Central memory CD4-positive, alpha-beta T cell (primary cell): ENCODE measurements at regions not wholly inside any gene's neighbourhood (a gene's known extent, or its start where the extent isn't known, plus 50 kb on each side); places are given as distances from the start of the nearest gene placed in this dataset.
"Not testable (repeated sequence)": the region's sequence is repeated elsewhere in the genome, so short reads cannot be mapped to it uniquely, and the experiment has no call there.

Experiments used
- DNase-seq: peaks from one replicate; pipeline ENCODE4 v3.0.0; 2022

DNA sequence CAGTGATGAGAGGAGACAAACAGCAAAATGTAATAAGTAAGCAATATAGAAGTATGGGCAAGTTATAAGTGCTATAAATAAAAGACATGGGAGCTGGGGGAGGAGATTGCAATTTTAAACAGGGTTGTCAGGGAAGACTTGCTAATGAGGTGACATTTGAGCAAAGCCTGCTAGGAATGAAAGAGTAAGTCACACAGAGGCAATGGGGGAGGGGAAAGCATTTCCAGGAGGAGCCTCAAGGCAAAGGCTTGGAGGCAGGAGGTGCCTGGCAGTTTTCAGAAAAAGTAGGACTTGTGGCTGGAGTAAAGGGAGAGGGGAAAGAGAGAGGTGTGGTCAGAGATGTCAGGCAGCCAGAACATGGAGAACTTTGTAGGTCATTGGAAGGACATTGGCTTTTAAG is 124.4 kb upstream of the NMUR2 start:
- no peak for DNase-seq

- no peak for DNase-seq
Observed at GRCh38 chr5:152532714-152533113, 127.6 kb upstream of the NMUR2 start.

- DNase-seq, result no peak
Observed at GRCh38 chr5:152534641-152535040, 129.6 kb upstream of the NMUR2 start.

- no peak for DNase-seq
Observed at GRCh38 chr5:152542741-152543140, 137.7 kb upstream of the NMUR2 start.

GRCh38 chr5:152546493-152546892 is 141.4 kb upstream of the NMUR2 start:
- DNase-seq, result no peak

GRCh38 chr5:152547202-152547601 is 142.1 kb upstream of the NMUR2 start:
- no peak for DNase-seq

DNA sequence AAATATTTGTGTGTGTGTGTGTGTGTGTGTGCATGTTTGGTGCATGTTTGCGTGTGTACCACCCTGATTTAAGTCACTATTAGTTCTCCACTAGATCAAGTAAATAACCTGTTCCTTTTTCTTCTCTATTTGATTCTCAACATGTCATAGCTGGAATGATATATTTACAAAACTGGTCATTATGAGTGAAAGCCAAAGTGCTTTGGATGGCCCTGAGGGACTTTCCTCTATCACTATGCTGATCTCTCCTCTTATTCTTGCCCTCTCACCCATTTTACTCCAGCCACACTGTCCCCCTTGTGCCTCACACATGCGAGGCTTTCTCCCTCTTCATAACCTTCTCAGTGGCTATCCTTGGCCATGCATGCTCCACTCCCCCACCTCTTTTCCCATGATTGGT is 144.6 kb upstream of the NMUR2 start:
- DNase-seq, result no peak

- DNase-seq, result no peak
Observed at GRCh38 chr5:152551061-152551460, 146.0 kb upstream of the NMUR2 start.

- no peak for DNase-seq
Observed at GRCh38 chr5:152556784-152557183, 151.7 kb upstream of the NMUR2 start.

DNA sequence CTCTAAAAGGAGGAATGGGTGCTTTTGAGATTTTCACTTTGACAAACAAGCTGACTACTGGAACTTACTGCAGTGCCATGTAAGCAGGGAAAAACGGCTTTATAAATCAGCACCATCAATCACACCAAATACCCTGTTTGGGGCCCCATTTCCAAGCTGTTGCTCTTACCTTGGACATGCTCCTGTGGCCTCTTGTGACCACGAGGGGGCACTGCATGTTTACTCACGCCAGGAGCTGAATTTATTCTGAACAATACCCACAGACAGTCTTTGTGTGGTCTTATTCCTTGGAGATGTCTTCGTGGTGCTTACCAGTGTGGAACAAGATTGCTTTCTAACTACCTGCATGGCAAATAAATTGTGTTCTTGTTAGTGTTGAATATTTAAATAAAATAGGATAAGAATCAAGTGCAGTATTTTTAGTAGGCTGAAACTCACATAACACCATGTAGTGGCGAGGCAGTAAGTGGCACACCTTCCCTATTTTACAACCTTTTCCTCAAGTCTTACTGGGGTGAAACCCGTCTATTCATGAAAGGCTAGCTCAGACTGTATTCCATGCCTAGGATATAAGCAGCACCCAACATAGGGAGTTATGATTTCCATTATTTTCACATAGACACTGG is 155.5 kb upstream of the NMUR2 start:
- no peak for DNase-seq

DNA sequence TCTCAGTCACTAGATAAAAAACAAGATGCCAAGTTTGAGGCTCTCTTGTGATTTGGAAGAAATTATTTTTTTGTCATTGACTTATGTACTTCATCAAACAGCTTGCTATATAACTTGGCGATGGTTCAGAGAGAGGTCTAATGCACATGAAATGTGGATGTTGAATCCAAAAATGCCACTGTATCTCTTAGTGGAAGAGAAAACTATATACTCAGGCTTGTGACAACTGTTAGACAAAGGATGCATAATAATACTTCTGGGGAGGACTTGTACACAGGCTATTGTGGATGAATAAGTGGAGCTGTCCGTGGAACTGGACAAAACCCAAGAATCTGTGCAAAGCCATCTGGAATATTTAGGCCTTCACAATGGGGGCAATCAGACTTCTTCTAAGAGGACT is 162.9 kb upstream of the NMUR2 start:
- no peak for DNase-seq

DNA sequence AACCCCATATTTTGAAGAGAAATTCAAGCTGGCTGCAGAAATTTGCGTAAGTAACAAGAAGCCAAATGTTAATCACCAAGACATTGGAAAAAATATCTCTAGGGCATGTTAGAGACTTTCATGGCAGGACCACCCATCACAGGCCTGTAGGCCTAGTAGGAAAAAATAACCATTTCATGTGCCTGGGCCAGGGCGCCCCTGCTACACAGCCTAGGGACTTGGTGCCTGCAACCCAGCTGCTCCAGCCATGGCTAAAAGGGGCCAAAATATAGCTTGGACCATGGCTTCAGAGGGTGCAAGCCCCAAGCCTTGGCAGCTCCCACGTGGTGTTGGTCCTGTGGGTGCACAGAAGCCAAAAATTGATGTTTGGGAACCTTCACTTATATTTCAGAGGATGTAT is 167.7 kb upstream of the NMUR2 start:
- no peak for DNase-seq

DNA sequence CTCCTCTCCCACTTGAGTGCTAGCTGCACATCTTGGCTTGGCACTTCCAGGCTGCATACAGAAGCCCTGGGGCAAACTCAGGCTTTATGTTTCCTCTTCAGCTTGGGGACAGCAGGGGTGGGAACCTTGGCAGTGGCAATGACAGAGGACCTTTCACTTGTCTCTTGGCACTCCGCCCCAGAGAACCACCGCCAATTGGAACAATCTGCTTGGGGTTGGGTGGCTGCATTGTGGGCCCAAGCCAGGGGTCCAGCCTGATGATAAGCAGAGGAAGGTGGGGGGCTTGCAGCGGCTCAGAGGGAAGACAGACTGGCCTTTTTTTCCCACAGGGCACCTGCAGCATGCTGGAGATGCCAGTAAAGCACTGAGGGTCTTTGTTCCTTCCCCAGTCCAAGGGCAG is 179.0 kb upstream of the NMUR2 start:
- no peak for DNase-seq

- DNase-seq, result no peak
Observed at GRCh38 chr5:152592416-152592815, 187.3 kb upstream of the NMUR2 start.

DNA sequence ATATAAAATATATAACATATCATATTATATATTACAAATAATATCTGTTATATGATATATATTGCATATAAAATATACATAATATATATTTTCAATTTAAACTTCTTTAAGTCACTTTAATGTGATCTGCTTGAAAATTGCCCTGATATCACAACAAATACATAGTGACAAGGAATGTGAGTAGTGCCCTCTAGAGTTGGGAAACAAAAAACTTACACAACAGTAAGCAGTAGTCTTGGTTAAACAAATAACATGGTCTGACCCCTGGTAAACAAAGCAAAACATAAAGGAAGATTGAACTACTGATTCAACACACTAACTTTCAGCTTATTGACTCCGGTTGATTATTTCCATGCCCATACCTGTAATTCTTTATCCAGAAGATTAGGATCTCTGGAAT is 188.3 kb upstream of the NMUR2 start:
- DNase-seq, result no peak

DNA sequence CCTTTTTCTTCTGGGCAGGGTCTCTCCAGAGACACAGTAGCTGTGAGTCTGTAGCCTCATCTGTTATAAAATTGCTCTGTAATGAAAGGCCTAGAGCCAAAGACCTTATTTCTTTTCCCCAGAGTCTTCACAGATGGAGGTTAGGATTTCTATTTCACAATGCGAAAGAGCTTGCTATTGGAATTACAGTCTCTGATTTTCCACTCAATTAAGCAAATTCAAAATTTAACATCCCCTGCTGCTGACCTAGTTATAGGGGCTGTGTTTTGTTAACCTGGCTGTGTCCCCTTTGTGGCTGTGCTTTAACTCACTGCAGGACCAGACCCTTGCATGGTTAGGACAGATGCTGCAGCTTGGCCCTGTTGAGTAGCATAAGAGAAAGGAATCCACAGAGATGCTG is 190.3 kb upstream of the NMUR2 start:
- DNase-seq, result no peak

DNA sequence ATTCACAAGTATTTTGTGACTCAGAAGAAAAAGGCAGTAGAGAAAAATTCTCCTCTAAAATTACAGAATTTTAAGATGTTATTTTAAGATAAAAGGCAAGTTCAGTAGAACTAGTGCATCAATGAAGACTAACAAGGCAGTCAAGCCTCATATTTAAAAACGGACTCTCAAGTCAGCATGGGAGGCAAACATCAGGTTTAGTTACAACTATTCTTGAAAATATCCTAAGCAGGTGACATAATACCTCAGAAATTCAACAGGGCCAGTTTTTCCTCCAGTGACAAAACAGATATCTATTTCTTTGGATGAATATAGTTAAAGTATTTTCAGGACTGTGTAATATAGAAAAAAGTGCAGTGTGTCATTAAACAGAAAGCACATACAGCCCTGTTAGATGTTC is 194.0 kb upstream of the NMUR2 start:
- DNase-seq, result no peak

GRCh38 chr5:152601806-152602732 is 197.0 kb upstream of the NMUR2 start:
- DNase-seq, result no peak

DNA sequence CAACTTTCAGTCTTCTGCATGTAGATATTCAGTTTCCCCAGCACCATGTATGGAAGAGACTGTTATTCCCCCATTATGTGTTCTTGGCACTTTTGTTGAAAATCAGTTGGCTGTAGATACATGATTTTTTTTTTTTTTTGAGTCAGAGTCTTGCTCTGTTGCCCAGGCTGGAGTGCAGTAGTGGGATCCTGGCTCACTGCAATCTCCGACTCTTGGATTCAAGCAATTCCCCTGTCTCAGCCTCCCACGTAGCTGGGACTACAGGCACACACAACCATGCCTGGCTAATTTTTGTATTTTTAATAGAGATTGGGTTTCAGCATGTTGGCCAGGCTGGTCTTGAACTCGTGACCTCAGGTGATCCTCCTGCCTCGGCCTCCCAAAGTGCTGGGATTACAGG is 201.0 kb upstream of the NMUR2 start:
- DNase-seq, result not testable (repeated sequence)

- no peak for DNase-seq
Observed at GRCh38 chr5:152606776-152607364, 201.8 kb upstream of the NMUR2 start.

DNA sequence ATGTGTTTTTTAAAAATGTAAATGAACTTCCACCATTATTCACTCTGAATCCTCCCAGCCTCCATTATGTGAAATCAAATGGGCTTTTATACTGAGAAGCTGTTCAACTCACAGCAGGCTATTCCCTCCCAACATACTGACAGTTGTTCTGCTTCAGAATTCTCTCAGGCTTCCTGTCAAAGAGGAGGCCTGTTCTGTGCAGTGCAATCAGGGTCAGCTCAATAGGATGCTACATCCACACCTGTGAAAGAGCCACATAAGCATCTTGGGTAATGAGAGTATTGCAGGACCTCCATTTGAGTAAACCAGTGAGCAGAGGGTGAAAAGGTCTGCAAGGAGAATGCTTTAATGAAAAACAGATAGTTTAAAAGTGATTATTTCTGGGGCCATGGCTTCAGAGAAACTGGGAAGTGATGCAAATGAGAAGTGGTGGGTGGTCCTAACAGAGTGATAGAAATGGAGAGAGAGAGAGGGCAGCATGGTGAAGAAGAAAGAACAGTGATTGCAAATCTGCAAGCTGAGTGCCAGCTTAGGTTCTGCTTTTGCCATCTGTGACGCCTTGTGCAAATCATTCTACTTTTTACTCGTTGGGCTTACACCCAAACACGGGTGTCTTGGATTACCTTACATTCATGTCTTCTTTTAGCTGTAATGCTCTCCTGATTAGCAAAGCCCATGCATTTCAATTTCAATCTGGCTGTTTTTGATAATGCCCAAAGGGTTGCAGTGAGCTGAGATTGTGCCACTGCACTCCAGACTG is 202.5 kb upstream of the NMUR2 start:
- no peak for DNase-seq

DNA sequence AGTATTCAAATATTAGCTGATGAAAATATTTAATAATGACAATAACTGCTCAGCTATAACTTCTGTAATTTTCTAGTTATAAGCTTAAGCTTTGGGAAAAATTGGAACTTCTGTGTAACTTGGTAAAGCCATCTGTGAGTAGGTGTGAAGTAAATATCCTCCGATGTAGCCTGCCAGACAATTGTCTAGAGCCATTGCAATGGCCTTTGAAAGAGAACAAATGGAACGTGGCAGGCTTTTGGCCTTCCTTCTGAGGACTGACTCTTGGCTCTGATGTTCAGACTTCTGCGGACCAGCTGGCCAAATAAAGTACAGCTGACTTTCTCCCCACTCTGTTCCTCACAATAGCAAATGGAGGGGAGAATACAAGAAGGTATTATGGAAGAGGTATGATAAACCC is 203.4 kb upstream of the NMUR2 start:
- no peak for DNase-seq

GRCh38 chr5:152619756-152620155 is 214.7 kb upstream of the NMUR2 start:
- DNase-seq, result no peak
